ENCODE measurements at regions not wholly inside any gene's neighbourhood (a gene's known extent, or its start where the extent isn't known, plus 50 kb on each side); places are given as distances from the start of the nearest gene placed in this dataset.

- TF ChIP-seq CTCF (IDR thresholded peaks at IDR 0.05) (no peak), POLR2A (IDR thresholded peaks at IDR 0.05) (no peak)
- WGBS, 4 donors, result 48 to 76% (median 74%) methylated on average over 1 of the region's 1 CpG
- intact Hi-C loops (cut with DNase I), result no loop called here
Measured at GRCh38 chr4:22174640-22175039, 226.1 kb upstream of the KCNIP4 start.

DNA sequence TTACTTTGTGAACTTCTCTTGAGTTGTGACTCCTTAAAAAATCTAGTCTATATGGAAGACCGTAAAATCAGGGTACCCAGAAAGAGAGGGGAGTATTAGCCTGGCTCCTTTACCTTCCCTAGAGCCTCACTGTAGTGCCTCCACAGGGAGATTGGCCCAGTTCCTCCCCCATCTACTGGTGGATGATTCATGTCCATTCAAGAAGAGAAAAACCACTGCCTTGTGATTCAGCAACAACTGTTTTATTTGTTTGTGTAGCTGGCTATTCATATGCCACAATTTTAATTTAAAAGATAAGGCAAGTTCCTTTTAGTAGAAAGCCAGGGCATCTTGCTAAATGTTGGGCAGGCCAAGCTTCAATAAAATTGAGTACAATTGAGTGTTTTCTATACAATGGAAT is 221.8 kb upstream of the KCNIP4 start:
- TF ChIP-seq POLR2A (IDR thresholded peaks at IDR 0.05) (no peak), CTCF (IDR thresholded peaks at IDR 0.05) (no peak)
- H3K27ac ChIP-seq, result no peak overlapping the region
- H3K4me1 ChIP-seq (replicated peaks in 1 of 2), result no peaks in the 10 kb centered on the region
- intact Hi-C loops (cut with DNase I), result no loop called here
- 82 to 88% (median 86%) methylated on average over 1 of the region's 1 CpG for WGBS, 4 donors
- H3K4me3 ChIP-seq, result no peak overlapping the region
- DNase-seq, result no peak
- H3K27me3 ChIP-seq, result no peaks in the 10 kb centered on the region
- H3K9me3 ChIP-seq (replicated peaks in 1 of 3), result no peaks in the 10 kb centered on the region
- no peaks in the 10 kb centered on the region for H3K36me3 ChIP-seq (replicated peaks in 1 of 2)

More at GRCh38 chr4:22174640-22175039, 226.1 kb upstream of the KCNIP4 start:
- Histone ChIP-seq H3K27ac (no peak overlapping the region), H3K9me3 (replicated peaks in 1 of 3) (no peaks in the 10 kb centered on the region), H3K36me3 (replicated peaks in 1 of 2) (no peaks in the 10 kb centered on the region), H3K4me1 (replicated peaks in 1 of 2) (no peaks in the 10 kb centered on the region), H3K27me3 (no peaks in the 10 kb centered on the region), H3K4me3 (no peak overlapping the region)
- no peak for DNase-seq

DNA sequence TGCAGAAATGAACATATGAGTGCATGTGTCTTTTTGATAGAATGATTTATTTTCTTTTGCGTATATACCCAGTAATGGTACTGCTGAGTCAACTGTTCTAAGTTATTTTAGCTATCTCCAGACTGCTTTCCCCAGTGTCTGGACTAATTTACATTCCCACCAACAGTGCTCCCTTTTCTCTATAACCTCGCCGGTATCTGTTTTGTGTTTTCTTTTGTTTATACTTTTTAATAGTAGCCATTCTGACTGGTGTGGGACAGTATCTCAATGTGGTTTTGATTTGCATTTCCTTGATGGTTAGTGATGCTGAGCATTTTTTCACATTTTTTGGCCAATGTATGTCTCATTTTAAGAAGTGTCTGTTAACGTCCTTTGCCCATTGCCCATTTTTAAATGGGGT is 218.6 kb upstream of the KCNIP4 start:
- no peaks in the 10 kb centered on the region for H3K36me3 ChIP-seq (replicated peaks in 1 of 2)
- TF ChIP-seq CTCF (IDR thresholded peaks at IDR 0.05) (no peak), POLR2A (IDR thresholded peaks at IDR 0.05) (no peak)
- no peak for DNase-seq
- H3K27me3 ChIP-seq, result no peaks in the 10 kb centered on the region
- 78 to 82% (median 81%) methylated on average over 4 of the region's 4 CpGs for WGBS, 4 donors
- H3K27ac ChIP-seq, result no peak overlapping the region
- no peak overlapping the region for H3K4me3 ChIP-seq
- no peaks in the 10 kb centered on the region for H3K9me3 ChIP-seq (replicated peaks in 1 of 3)
- H3K4me1 ChIP-seq (replicated peaks in 1 of 2), result no peaks in the 10 kb centered on the region
- intact Hi-C loops (cut with DNase I), result no loop called here

DNA sequence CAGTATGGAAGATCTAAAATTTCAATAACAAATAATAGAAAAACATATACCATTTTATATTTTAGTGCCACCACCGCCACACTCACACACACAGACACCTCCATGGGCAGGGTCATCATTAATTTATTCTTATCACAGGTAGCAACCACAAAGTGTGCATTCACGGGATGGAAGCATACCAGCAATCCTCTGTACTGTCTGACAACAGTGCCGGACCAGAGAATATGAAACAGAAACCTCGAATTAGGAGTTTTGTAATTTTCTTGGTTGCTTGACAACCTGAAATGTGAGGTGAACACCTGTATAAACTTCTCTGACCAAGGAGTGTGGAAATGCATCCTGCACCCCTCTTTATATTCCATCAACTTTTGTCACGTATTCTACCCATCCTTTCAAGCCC is 213.9 kb upstream of the KCNIP4 start:
- Histone ChIP-seq H3K9me3 (replicated peaks in 1 of 3) (no peaks in the 10 kb centered on the region), H3K4me1 (replicated peaks in 1 of 2) (no peaks in the 10 kb centered on the region), H3K27me3 (no peaks in the 10 kb centered on the region), H3K4me3 (no peak overlapping the region), H3K27ac (no peak overlapping the region), H3K36me3 (replicated peaks in 1 of 2) (no peaks in the 10 kb centered on the region)
- intact Hi-C loops (cut with DNase I), result no loop called here
- 48 to 66% (median 53%) methylated on average over 5 of the region's 5 CpGs for WGBS, 4 donors
- no peak for TF ChIP-seq POLR2A (IDR thresholded peaks at IDR 0.05)
- no peak for TF ChIP-seq CTCF (IDR thresholded peaks at IDR 0.05)
- DNase-seq, result no peak
